ENCODE measurements at regions not wholly inside any gene's neighbourhood (a gene's known extent, or its start where the extent isn't known, plus 50 kb on each side); places are given as distances from the start of the nearest gene placed in this dataset.

GRCh38 chr20:48300529-48300928 is 515.2 kb upstream of the SULF2 start:
- no peak for TF ChIP-seq CTCF (IDR thresholded peaks at IDR 0.05)

- TF ChIP-seq CTCF (IDR thresholded peaks at IDR 0.05): no peak
Observed at GRCh38 chr20:48298851-48299484, 513.7 kb upstream of the SULF2 start.

GRCh38 chr20:48298433-48298832 is 513.2 kb upstream of the SULF2 start:
- no peak for TF ChIP-seq CTCF (IDR thresholded peaks at IDR 0.05)

- TF ChIP-seq CTCF (IDR thresholded peaks at IDR 0.05): no peak
Observed at GRCh38 chr20:48295966-48296421, 510.7 kb upstream of the SULF2 start.

GRCh38 chr20:48295445-48295903 is 510.2 kb upstream of the SULF2 start:
- TF ChIP-seq CTCF (IDR thresholded peaks at IDR 0.05): no peak

GRCh38 chr20:48294942-48295341 is 509.7 kb upstream of the SULF2 start:
- TF ChIP-seq CTCF (IDR thresholded peaks at IDR 0.05): no peak

- TF ChIP-seq CTCF (IDR thresholded peaks at IDR 0.05): no peak
Observed at GRCh38 chr20:48294196-48294595, 508.9 kb upstream of the SULF2 start.

- no peak for TF ChIP-seq CTCF (IDR thresholded peaks at IDR 0.05)
Observed at GRCh38 chr20:48293671-48294070, 508.4 kb upstream of the SULF2 start.
